ENCODE measurements at regions not wholly inside any gene's neighbourhood (a gene's known extent, or its start where the extent isn't known, plus 50 kb on each side); places are given as distances from the start of the nearest gene placed in this dataset.

GRCh38 chr12:4969405-4969804 lies 59.7 kb downstream of the KCNA1 start:
- no peak for TF ChIP-seq CTCF (IDR thresholded peaks at IDR 0.05; ENCODE audit: low read depth, low read length)
- no peak for TF ChIP-seq POLR2A (IDR thresholded peaks at IDR 0.05; ENCODE audit: extremely low read depth, insufficient read length)

Measured in NB4 (cell line).